CD4-positive, alpha-beta T cell treated with Interferon gamma for 1 hour (primary cell): ENCODE measurements at regions not wholly inside any gene's neighbourhood (a gene's known extent, or its start where the extent isn't known, plus 50 kb on each side); places are given as distances from the start of the nearest gene placed in this dataset.
"Not testable (repeated sequence)": the region's sequence is repeated elsewhere in the genome, so short reads cannot be mapped to it uniquely, and the experiment has no call there.

Source experiments
- DNase-seq: peaks from one replicate; pipeline ENCODE4 v3.0.0-alpha.2; 2020

GRCh38 chr2:21811541-21811940, 687.8 kb downstream of the TDRD15 start:
- DNase-seq: no peak

- no peak for DNase-seq
These were observed 689.0 kb downstream of the TDRD15 start for GRCh38 chr2:21812766-21813165.

GRCh38 chr2:21814588-21815149, 690.9 kb downstream of the TDRD15 start:
- no peak for DNase-seq

GRCh38 chr2:21818212-21818795, 694.5 kb downstream of the TDRD15 start:
- DNase-seq: no peak

GRCh38 chr2:21819454-21819853, 695.7 kb downstream of the TDRD15 start:
- no peak for DNase-seq

- no peak for DNase-seq
These were observed 696.5 kb downstream of the TDRD15 start for GRCh38 chr2:21820271-21820670.

GRCh38 chr2:21821672-21822227, 698.0 kb downstream of the TDRD15 start:
- no peak for DNase-seq

- DNase-seq: no peak
These were observed 698.7 kb downstream of the TDRD15 start for GRCh38 chr2:21822505-21822904.

GRCh38 chr2:21833767-21834166, 710.0 kb downstream of the TDRD15 start:
- DNase-seq: no peak

GRCh38 chr2:21836261-21836660, 712.5 kb downstream of the TDRD15 start:
- no peak for DNase-seq

GRCh38 chr2:21836719-21837118, 713.0 kb downstream of the TDRD15 start:
- DNase-seq: no peak

- DNase-seq: no peak
These were observed 713.6 kb downstream of the TDRD15 start for GRCh38 chr2:21837168-21837960.

GRCh38 chr2:21841341-21841740, 717.6 kb downstream of the TDRD15 start:
- no peak for DNase-seq

GRCh38 chr2:21850367-21850766, 726.6 kb downstream of the TDRD15 start:
- not testable (repeated sequence) for DNase-seq

GRCh38 chr2:21854938-21855337, 731.2 kb downstream of the TDRD15 start:
- no peak for DNase-seq

GRCh38 chr2:21856708-21857107, 732.9 kb downstream of the TDRD15 start:
- DNase-seq: no peak

GRCh38 chr2:21860907-21861306, 737.1 kb downstream of the TDRD15 start:
- DNase-seq: no peak

GRCh38 chr2:21866316-21866715, 742.5 kb downstream of the TDRD15 start:
- no peak for DNase-seq

- DNase-seq: no peak
These were observed 764.1 kb downstream of the TDRD15 start for GRCh38 chr2:21887881-21888280.

GRCh38 chr2:21890041-21890440, 766.3 kb downstream of the TDRD15 start:
- DNase-seq: no peak

- no peak for DNase-seq
These were observed 766.9 kb downstream of the TDRD15 start for GRCh38 chr2:21890716-21891115.

GRCh38 chr2:21891191-21891590, 767.4 kb downstream of the TDRD15 start:
- DNase-seq: no peak

- DNase-seq: no peak
These were observed 768.4 kb downstream of the TDRD15 start for GRCh38 chr2:21892140-21892539.

- DNase-seq: no peak
These were observed 771.4 kb downstream of the TDRD15 start for GRCh38 chr2:21895200-21895599.
